Stimulated activated CD4-positive, alpha-beta T cell treated with anti-CD3 and anti-CD28 coated beads, Interleukin-12 subunit alpha, Interleukin-12 subunit beta, amount 100 ng/mL, for 4 hours (primary cell): ENCODE measurements at regions not wholly inside any gene's neighbourhood (a gene's known extent, or its start where the extent isn't known, plus 50 kb on each side); places are given as distances from the start of the nearest gene placed in this dataset.

ENCODE experiments used
- DNase-seq: peaks from one replicate; pipeline ENCODE4 v3.0.0-alpha.2; 2020

DNA sequence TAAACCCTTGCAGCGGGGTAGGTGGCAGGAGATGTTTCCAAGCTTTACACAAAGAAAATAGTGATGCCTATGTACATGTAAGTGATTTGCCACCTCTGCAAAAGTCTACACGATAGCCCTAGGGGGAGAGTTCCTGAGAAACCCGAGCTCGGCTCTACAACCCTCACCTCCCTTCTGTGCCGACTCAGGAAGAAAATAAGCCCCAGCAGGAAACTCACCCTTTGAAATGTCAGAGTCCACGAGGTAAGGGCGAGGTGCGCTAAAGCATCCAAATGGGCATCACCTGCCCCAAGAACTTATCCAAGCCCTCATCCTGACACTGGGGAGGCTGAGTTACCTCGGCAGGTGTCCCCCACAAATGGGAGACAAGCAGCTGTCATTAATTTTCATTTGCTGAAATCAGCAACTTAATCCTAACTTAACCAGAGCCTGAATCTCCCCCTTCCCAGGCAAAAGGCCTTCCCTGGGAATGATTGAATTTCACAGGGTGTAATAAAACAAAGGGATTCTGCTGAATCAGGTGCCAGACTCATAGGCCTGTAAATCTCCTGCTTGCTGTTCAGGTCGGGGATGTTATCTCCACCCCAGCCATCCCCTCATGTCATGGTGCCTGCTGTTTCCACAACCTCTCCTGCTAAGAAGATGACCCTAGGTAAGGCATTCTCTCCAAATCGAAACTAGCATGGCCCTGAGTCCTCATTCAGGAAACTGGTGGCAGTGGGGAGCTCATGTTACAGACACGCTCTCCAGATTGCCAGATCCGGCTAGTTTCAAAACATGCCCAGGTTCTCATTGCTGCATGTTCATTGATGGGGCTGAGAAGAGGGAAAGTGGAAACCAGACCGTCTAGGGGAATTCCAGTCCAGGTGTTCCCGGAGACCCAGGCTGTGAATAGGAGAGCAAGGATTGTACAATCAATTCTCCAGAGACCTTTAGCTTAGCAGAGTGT, 105.3 kb upstream of the KIRREL3 start:
- no peak for DNase-seq

DNA sequence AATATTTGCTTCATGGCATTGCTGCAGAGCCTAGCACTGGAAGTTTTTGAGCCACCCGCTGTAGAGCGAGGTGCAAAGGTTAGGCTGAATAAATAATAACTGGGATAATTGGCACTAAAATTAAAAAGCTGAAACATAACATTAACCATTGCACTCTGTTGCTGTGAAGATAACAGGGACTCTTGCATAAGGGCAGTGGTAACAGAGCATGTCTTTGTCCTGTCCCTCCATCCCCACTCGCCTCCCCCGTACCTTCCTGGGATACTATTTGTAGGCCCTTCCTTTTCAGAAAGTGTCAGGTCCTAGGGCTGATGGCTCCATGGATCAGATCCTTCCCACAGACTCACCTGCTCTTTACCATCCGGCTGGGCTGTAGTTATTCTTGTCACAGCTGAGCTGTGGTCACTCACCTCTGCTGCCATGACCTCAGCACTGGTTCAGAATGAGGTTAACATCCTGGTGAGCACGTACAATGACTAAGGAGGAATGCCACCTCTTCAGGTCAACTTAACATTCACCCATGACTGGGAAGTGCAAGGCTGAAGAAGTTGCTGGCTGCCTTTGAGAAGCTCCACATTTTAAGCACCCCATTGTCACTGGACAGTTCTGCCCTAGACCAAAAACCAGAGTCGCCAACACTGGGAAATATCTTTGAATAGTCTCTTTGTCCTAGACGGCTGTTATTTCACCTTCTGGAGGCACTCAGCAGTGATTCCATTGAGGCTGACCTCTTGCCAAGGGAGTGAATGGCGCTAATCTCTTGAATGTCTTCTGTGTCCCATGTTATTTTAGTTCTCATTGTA, 103.2 kb upstream of the KIRREL3 start:
- no peak for DNase-seq

DNA sequence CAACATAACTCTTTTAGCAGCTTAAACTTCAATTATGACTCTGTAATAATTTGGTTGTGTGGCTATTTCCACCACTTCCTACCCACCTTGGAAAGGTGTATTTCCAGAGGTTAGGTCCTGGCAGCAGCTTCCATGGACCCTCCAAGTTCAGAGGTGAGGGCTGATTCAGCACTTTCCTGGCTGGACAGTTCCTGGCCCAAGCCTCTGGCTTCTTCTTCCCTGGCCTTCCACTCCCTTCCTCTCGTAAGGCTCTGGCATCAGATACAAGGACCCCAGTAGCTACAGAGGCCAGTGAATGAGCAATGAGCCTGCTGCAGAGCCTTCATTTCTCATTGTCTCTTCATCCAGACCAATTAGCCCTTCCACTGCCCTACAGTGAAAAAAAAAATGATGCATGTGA, 98.1 kb upstream of the KIRREL3 start:
- DNase-seq = no peak

DNA sequence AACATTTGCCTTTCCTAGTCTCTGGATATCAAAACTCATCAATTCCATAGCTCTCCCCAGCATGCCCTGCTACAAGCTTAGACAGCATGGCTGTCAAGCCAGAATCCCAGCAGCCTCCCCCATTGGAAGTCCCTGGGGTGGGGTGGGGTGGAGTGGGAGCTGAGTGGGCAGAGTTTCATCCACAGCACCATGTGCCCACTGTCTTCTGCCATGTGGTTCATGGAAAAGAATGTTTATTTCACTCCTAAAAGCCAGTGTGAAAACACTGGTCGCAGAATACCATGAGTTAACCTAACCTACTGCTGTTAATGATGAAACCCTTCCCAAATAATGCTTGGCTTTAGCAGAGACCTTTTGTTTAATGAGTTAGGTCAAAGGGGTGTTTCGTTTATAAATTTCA, 80.2 kb upstream of the KIRREL3 start:
- DNase-seq = no peak

DNA sequence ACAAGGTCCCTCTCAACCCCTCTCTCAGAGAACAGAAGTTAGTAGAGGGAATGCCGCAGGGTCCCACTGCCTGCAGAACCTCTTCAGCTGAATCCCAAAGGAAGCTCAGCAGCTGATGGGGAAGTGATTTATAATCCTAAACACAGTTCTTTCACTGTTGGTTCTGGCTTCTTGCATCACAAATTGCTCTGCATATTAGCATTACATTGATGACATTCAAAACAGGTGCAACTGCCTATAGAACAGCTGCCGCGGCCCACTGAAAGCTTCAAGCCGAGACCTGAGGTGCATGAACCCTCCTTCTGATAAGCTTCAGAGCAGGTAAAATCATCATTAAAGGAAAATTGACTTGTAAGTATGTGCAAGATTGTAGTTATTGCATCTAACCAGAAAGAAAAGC, 75.2 kb upstream of the KIRREL3 start:
- no peak for DNase-seq

DNA sequence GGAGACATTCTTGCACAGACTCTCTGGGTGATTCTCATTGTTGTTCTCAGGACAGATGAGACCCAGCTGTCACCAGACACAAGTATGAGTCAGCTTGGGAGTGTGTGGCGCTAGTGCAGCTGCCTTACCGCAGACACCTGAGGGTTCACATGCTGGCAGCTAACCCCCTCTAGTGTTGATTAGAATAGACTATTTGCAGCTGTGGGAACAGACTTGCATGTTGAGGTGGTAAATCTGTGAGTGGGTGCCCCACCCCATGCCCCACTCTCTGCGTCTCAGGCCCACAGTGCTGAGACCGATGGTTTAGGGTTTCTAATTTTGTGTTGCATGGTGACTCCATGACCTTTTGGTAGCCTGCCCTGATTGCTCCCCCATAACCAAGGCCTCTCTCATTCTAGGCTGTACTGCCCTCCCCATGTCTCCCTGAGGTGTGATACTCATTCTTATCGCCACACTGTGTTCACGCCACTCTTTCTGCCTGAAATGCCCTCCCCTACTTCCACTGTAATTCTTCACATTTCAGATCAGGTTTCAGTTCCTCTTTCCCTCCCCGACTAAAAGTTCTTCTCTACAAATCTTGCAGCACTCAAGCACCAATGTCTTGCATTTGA, 73.7 kb upstream of the KIRREL3 start:
- DNase-seq = no peak

DNA sequence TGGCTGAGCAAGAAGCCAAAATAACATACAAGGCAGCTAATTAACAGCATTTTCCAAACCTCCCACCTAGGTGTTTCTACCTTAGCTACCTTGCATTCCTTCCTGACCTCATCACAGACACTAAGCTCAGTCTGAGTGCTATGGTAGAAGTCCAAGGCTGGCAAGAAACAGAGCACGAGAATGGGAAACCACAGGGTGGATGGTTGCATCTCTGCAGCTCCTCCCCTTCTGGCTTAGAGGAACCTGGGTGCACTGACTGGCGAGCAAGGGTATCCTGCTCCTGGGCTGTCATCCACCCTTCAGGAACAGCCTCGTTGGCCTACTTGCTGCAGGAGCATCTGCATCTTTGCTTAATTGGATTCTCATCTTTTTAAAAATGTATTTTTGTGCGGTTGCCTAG, 73.1 kb upstream of the KIRREL3 start:
- DNase-seq = no peak

DNA sequence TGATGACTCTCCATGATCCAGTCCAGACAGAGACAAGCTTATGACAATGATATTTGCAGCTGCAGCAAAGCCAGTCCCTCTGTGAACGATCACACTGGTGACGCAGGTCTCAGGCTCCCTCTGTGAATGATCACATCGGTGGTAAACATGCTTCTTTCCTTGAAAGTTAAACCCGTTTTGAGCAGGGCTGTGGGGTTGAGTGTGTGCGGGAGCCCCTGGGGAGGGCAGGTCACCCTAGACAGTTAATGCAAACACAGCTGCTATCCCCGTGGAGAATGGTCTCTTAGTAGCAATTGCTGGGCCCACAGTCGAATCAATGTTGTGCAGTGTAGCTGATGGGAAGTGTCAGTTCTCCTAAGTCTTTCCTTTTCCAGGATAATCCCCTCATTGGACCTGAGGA, 71.0 kb upstream of the KIRREL3 start:
- DNase-seq = no peak

DNA sequence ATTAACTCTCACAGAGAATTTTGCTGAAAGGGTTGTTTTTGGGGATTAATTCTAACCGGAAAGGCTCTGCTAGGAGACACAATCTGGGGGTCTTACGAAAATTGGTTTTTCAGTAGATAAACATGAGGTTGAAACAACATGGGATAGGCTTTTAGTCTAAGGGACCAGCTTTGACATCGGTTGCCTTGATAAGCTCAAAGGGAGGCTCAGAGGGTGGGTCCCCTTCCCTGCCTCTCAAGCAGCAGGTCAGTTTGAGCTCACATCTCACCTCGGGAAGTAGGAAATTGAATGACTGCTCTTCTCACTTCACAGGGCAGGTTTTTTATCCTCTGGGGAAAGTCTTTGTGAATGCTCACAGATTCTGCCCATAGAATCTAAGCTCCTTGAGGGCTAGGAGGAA, 70.2 kb upstream of the KIRREL3 start:
- DNase-seq = no peak

DNA sequence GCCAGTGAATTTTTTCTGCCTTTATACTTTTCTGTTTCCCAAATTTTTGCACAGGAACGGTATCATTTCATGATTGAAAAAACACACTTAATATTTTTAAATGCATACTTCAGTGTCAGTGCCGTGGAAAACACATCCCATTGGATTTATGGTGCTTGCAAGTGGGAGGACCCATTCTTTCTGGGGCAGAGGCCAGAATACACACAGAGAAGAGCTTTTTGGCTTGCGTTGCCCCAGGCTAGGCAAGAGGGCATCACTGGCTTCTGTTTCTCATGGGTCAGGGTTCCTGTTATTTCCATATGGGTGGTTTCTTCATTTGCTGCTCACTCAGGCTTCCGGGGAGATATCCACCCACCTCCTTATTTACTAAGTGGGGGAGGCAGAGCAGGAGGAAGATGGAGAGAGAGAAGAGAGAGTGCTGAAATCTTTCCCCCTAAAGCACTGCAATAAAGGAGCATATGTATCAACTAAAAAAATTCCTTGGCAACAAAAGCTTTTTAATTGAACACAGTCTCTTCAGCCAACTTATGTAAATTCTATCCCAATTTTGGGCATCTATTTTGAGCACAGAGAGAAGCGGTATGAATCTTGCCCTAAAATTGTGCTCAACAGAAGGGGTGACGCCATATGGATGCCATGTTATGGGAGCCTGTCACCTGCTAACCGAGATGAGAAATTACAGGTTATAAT, 66.0 kb upstream of the KIRREL3 start:
- no peak for DNase-seq

DNA sequence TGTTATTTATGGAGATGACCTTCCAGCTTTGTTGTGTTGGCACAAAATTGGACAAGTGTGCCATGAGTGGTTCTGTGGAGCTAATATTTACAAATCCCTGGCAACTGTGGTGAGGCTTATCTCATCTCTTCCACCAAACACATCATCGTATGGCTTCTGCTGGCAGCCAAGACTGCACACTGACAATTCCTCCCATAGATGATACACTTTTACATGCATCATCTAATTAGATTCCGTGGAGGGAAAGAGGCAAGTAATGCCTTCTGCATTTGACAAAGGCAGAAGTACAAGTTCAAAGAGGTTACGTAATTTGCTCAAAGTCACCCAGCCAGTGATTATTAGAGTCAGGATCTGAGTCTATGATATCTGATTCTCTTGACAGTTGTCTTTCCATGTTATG, 62.7 kb upstream of the KIRREL3 start:
- DNase-seq = no peak

DNA sequence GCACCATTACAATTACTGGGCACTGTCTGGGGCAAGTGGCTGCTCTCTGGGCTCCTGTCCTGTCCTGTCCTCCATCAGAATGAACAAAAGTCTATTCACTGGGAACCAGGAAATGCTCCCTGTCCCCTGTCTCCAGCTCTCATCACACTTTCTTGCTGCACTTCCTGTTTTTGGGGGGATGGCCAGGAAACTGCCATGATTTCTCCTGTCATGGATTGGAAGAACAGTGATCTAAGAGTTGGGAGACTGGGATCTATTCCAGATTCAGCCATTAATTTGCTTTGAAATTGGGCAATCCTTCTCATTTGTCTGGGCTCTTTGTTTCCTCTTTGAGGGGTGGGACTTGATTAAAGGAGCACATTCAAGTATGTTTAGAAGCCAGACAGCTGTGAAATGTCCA, 61.4 kb upstream of the KIRREL3 start:
- DNase-seq = no peak

DNA sequence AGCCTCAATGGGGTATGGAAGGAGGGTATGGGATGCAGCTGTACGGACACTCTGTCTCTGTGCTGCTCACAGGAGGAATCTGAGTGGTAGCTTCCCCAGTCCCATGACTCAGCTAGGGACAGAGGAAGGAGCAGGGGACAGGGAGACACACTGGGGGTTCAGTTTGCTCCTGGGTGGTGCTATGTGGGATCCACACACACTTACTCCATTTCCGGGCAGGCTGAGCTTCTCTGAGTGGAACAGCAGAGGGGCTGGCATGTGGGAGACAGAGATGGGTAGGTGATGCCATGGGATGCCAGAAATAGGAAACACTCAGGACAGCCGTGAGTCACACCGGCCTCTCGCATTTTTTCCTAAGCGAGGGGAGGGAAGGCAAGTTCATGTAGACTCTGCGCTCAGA, 59.2 kb upstream of the KIRREL3 start:
- DNase-seq = no peak

DNA sequence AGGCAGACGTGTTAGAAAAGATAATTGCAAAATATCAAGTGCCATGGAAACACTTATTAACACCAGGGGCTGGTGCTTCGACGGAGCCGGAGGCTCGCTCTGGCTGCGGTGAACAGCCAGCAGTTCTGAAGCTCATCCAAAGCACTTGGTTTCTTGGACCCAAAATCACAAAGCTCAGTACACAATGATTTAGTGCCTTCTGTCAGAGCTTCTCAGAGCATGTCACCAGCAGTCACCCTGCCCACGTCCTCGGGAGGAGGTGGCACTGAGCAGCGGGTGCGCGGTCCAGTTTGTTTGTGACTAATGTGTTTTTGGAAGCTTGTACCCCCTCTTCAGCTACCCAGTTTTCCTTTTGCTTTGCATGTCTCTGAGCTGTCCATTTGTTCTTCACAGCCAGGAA, 58.7 kb upstream of the KIRREL3 start:
- DNase-seq = no peak

DNA sequence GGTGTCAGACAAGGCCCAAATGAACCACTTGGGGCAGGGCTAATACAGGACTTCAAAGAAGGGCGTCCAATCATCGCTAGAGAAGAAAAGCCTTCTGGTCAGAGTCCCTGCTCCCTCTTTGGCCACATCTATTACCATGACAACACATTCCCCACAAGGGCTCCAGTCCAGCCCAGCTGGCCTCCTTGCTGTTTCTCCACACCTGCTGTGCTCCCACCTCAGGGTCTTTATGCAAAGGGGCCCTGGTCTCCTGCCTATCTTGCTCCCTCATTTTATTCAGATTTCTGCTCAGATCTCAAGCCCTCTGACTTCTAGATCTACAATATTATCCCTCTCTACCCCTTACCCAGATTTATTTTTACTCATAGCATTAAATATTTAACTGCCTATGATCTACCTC, 58.0 kb upstream of the KIRREL3 start:
- no peak for DNase-seq

DNA sequence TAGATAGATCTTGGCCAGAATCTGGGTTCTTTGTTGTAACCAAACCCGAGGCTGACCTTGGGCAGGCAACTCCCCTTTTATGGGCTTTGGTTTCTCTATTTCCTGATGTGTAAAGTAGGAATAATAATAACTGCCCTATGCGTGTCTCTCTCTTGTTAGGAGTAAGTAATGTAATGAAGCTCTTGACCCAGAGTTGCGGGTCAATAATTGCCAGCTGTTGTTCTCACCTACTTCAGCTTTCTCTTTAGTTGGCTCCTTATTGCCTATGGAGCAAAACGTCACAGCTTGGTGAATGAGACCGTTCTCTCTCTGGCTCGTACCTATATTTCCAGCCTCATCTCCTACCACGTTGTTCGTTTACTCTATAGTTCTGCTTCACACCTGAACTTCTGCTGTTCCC, 56.6 kb upstream of the KIRREL3 start:
- no peak for DNase-seq

DNA sequence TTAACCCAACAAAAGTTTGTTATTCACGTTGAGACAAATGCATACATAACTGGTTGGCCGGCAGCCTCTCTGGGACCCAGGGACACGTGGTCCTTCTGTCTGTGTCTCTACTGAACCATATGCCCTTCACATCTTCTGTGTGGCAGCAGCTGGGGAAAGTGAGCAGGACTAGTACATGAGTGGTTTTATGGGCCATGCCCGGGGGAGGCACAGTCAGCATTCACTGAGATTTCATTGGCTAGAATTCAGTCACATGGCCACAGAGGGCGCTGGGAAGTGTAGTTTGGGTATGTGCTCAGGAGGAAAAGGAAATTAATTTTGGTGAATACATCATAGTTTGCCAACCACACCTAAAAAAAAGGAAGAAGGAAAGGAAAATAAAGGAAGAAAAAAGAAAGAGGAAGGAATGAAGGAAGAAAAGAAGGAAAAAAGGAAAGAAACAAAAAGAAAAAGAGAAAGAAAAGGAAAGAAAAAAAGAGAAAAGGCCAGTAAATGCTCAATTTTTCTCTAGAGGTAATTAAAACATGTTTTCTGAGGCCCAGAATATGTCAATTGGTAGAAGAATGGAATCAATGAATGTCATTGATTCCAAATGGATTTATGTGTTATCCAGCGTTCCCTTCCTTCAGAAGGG, 55.9 kb upstream of the KIRREL3 start:
- no peak for DNase-seq

DNA sequence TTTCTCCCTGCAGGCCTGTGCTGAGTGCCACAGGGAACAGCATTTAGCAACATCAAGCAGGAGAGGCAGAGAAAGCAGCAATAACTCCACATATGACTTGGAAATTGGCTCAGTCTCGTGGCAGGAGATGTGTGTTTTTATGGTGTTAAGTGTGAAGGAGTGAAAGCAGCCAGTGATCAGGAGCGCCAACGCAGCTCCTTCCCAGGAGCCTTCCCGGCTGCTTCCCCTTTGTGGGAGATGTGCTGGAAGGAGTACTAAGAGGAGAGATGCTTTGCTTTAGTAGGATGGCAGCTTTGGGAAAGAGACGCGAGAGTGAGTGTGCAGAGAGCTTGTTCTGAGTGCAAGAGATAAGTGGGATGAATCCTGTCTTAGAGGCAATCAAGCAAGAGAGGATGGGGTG, 54.7 kb upstream of the KIRREL3 start:
- DNase-seq = no peak

DNA sequence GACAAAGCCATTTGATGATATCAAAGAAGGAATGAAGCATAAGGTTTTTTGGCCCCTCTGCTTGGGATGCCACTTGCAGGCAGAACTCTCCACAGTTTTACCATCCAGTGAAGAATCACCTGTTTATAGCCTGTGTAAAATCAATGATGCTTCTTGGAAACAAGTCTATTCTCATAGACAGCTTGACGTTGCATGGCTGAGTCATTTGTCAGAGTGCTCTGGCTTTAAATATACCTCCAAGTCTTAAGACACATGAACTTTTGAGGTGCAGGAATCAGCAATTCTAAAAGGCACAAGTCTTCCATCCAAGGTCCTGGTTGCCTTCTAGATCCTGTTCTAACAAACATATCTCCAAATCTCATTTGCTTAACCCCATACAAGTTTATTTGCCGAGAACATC, 53.6 kb upstream of the KIRREL3 start:
- no peak for DNase-seq

DNA sequence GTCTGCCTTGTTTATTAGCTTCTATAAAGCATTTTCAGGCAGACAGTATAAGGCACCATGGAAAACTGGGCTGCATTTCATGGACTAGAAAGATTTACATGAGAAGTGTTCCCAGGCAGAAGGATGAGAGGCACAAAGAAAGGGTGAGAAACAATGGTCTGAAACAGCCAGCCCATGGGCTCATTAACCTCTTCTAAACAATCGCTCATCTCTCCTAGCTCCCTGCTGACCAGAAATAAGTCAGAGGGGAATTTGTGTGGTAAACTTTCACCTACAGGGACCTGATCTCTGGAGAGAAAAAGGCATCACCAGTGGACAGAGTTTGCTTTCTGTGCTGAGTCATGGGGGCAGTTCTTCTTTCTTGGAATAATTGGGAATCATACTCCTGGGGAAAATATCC, 51.8 kb upstream of the KIRREL3 start:
- DNase-seq = no peak
